IPS DF 6.9 (cell line): ENCODE measurements at regions not wholly inside any gene's neighbourhood (a gene's known extent, or its start where the extent isn't known, plus 50 kb on each side); places are given as distances from the start of the nearest gene placed in this dataset.

Experiments
- DNase-seq: peaks from one replicate; pipeline ENCODE4 v3.0.0-alpha.2; 2013; ENCODE audit warnings: low read depth, low spot score
- H3K27ac ChIP-seq: one replicate; pipeline ENCODE4 v1.5.1; 2013; ENCODE audit warnings: low read length, control low read depth
- H3K27me3 ChIP-seq: 2 replicates; pipeline ENCODE4 v1.6.1; 2013; ENCODE audit warnings: mild to moderate bottlenecking, low read length; ENCODE audit not compliant: control insufficient read depth, insufficient read depth
- H3K36me3 ChIP-seq: 2 replicates; pipeline ENCODE4 v1.6.1; 2013; ENCODE audit warnings: low read length; ENCODE audit not compliant: control insufficient read depth, insufficient read depth
- H3K4me1 ChIP-seq: 2 replicates; pipeline ENCODE4 v1.6.1; 2013; ENCODE audit warnings: low read length; ENCODE audit not compliant: control insufficient read depth, insufficient read depth
- H3K4me3 ChIP-seq: 2 replicates; pipeline ENCODE4 v1.5.1; 2013; ENCODE audit warnings: mild to moderate bottlenecking, low read length
- H3K9me3 ChIP-seq: 2 replicates; pipeline ENCODE4 v1.6.1; 2013; ENCODE audit warnings: low read length, inconsistent platforms; ENCODE audit not compliant: control insufficient read depth, insufficient read depth
- WGBS: extraction: QIAGEN DNeasy Blood & Tissue Kit; methylation state at CpG from one replicate; pipeline ENCODE4 v1.1.7; 2013; ENCODE audit warnings: mixed read lengths, missing lambda C conversion rate; ENCODE audit not compliant: insufficient read length, insufficient coverage; 5-methylcytosine and 5-hydroxymethylcytosine counted together

GRCh38 chr3:15952543-15953175, 154.9 kb upstream of the ANKRD28 start:
- H3K4me1 ChIP-seq: no peaks in the 10 kb centered on the region
- H3K27ac ChIP-seq: no peak overlapping the region
- WGBS: no CpG with 5 or more reads among the region's 2 CpGs
- H3K36me3 ChIP-seq: no peaks in the 10 kb centered on the region
- H3K27me3 ChIP-seq: no peaks in the 10 kb centered on the region
- DNase-seq: no peak
- no peak overlapping the region for H3K4me3 ChIP-seq
- no peaks in the 10 kb centered on the region for H3K9me3 ChIP-seq

DNA sequence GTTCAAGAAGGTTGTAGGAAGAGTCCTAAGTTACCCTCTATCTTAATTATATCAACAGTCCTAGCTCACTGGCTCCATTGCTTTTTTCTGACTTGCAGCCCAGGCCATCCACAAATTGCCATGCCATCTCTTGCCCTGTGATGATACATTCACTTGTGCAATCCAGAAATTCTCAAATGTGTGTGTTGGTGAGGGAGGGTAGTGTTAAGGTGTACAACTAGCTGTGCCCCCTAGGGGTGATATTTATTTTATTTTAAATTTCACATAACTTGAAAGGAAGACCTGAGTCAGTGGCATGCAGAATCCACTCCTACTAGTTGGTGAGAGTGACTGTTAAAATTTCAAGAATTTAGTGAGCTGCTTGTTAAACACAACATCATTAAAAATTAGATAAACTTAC, 156.1 kb upstream of the ANKRD28 start:
- Histone ChIP-seq H3K4me1 (no peaks in the 10 kb centered on the region), H3K27ac (no peak overlapping the region), H3K9me3 (no peaks in the 10 kb centered on the region), H3K4me3 (no peak overlapping the region), H3K27me3 (no peaks in the 10 kb centered on the region), H3K36me3 (no peaks in the 10 kb centered on the region)
- no peak for DNase-seq

DNA sequence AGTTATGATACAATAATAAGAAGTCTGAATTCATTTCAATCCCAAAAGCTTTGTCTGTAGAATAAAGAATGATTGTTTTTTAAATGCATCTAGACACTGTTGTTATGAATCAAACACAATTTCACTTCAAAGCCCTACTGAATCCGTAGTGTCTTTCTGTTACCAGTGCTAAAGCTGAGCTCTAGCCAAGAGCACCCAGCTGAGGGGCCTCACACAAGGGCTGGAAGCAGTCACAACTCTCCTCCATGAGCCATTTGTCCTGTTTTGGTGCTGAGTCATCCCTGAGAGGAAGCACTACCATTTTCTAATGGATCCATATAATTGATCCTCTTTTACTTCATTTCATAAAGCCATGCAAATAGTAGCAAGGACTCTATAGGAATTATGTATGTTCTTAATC, 158.2 kb upstream of the ANKRD28 start:
- DNase-seq: no peak
- Histone ChIP-seq H3K27ac (no peak overlapping the region), H3K27me3 (no peaks in the 10 kb centered on the region), H3K36me3 (no peaks in the 10 kb centered on the region), H3K4me3 (no peak overlapping the region), H3K9me3 (no peaks in the 10 kb centered on the region), H3K4me1 (no peaks in the 10 kb centered on the region)
- WGBS: no CpG with 5 or more reads among the region's 1 CpG

DNA sequence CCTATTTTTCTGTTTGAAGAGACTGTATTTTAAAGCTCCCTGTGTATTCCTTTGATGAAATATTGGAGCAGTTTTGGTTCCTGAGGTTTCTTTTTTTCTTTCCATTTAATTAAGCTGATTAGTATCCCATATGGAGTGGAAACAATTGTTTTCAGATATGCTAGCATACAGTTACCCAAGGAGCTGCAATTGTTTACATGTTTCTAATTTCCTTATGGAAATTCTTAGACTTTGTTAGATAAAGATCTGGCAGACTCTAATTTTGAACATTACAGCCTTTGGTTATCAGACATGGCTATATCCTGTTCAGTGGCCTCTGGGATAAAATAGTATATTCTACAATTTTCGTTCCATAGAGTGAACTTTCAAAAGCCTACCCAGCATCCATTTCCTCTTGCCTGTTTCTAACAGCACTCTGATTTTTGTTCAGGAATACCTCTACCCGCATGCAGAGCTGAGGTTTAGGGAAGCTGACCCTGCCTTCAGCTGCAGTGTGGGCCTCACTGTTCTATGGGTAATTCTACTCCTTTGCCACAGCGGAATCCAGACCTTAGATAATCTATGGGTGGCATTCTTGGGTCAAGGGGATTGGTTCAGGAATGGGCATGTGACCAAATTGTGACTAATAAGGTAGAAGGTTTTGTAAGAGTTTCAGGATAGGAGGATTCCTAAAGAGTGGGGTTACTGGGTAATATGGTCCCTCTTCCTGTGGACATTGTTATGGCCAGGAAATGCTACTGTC, 161.1 kb upstream of the ANKRD28 start:
- no CpG with 5 or more reads among the region's 3 CpGs for WGBS
- no peak for DNase-seq
- H3K27me3 ChIP-seq: no peaks in the 10 kb centered on the region
- H3K9me3 ChIP-seq: no peaks in the 10 kb centered on the region
- H3K27ac ChIP-seq: no peak overlapping the region
- no peaks in the 10 kb centered on the region for H3K36me3 ChIP-seq
- no peak overlapping the region for H3K4me3 ChIP-seq
- H3K4me1 ChIP-seq: no peaks in the 10 kb centered on the region

GRCh38 chr3:15959434-15959811, 161.6 kb upstream of the ANKRD28 start:
- H3K36me3 ChIP-seq: no peaks in the 10 kb centered on the region
- H3K9me3 ChIP-seq: no peaks in the 10 kb centered on the region
- no peak for DNase-seq
- no peaks in the 10 kb centered on the region for H3K4me1 ChIP-seq
- no CpG with 5 or more reads among the region's 2 CpGs for WGBS
- no peak overlapping the region for H3K27ac ChIP-seq
- H3K4me3 ChIP-seq: no peak overlapping the region
- H3K27me3 ChIP-seq: no peaks in the 10 kb centered on the region

DNA sequence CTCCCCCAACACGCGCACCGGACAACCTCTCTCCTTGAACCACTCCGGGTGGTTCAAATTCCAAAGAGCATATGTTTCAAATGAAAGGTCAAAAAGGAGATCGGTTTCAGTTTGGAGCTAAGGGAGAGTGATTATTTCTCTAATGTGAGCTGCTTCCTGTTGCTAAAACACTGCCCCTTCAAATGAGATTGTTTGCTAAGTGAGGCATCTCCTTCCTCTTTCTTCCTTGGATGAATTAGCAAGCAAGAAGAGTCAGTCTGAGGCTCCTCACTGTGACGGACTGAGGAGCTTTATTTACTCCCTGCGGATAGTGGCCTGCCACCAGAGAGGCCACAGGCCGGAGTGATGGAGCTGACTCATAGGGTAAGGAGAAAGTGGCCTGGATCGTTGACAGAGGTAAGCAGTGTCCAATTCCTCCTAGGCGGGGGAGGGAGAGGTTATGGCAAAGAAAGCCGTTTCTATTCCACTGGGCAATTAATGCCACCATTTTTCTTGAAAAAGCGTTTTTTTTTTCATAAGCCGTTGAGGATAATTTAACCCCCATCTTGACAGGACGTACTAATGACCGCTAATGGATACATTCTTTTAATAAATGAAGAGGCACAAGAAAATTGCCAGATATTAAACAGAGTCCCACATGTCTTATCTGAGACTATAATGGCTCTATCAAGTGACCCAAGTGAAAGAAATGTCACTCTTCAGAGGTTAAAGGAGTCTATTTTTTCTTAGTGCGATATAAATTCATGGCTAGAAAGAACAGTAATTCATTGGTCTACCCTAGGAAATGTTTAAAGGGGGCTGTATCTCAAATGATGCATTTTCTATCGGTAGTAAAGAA, 167.0 kb upstream of the ANKRD28 start:
- H3K4me1 ChIP-seq: peaks cover 2% of the 10 kb centered on the region; the same call in 1 of the 2 replicates
- H3K9me3 ChIP-seq: no peaks in the 10 kb centered on the region
- no peaks in the 10 kb centered on the region for H3K36me3 ChIP-seq
- no peak overlapping the region for H3K27ac ChIP-seq
- WGBS: no CpG with 5 or more reads among the region's 17 CpGs
- H3K4me3 ChIP-seq: no peak overlapping the region
- no peaks in the 10 kb centered on the region for H3K27me3 ChIP-seq
- DNase-seq: peak; percentile 20

DNA sequence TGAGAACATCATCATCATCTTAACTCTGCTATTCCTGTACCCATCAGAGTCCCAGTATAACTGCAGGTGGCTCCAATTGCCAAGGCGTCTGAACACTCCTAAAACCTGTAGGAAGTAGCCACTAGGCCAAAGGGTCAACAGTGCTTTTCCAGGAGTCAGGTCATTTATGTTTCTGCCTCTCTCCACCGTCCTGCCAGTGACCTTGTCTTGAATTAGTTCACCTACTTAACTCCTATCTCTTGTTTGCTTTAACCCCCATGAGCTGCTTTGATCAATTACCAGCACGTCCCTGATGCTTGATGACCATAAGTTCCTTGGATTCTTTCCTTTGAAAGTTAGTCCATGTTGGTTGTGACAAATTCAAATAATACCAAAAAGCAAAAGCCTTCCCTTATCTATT, 169.8 kb upstream of the ANKRD28 start:
- H3K27me3 ChIP-seq: no peaks in the 10 kb centered on the region
- no peak for DNase-seq
- no peaks in the 10 kb centered on the region for H3K36me3 ChIP-seq
- H3K4me1 ChIP-seq: peaks cover 2% of the 10 kb centered on the region; the same call in 1 of the 2 replicates
- no CpG with 5 or more reads among the region's 3 CpGs for WGBS
- H3K27ac ChIP-seq: no peak overlapping the region
- no peaks in the 10 kb centered on the region for H3K9me3 ChIP-seq
- no peak overlapping the region for H3K4me3 ChIP-seq

- H3K4me1 ChIP-seq: no peaks in the 10 kb centered on the region
- no peak overlapping the region for H3K4me3 ChIP-seq
- no peaks in the 10 kb centered on the region for H3K36me3 ChIP-seq
- no CpG with 5 or more reads among the region's 5 CpGs for WGBS
- H3K27ac ChIP-seq: no peak overlapping the region
- DNase-seq: no peak
- no peaks in the 10 kb centered on the region for H3K27me3 ChIP-seq
- no peaks in the 10 kb centered on the region for H3K9me3 ChIP-seq
These were observed 172.3 kb upstream of the ANKRD28 start for GRCh38 chr3:15969874-15970640.

GRCh38 chr3:15973414-15973813, 175.6 kb upstream of the ANKRD28 start:
- WGBS: no CpG with 5 or more reads among the region's 8 CpGs
- no peak overlapping the region for H3K27ac ChIP-seq

GRCh38 chr3:15973940-15974339, 176.2 kb upstream of the ANKRD28 start:
- DNase-seq: no peak
- WGBS: no CpG with 5 or more reads among the region's 1 CpG
- Histone ChIP-seq H3K4me1 (no peaks in the 10 kb centered on the region), H3K36me3 (no peaks in the 10 kb centered on the region), H3K27ac (no peak overlapping the region), H3K4me3 (no peak overlapping the region), H3K9me3 (no peaks in the 10 kb centered on the region), H3K27me3 (no peaks in the 10 kb centered on the region)

More at GRCh38 chr3:15973414-15973813, 175.6 kb upstream of the ANKRD28 start:
- Histone ChIP-seq H3K4me3 (no peak overlapping the region), H3K9me3 (no peaks in the 10 kb centered on the region), H3K27me3 (no peaks in the 10 kb centered on the region), H3K4me1 (no peaks in the 10 kb centered on the region), H3K36me3 (no peaks in the 10 kb centered on the region)
- DNase-seq: no peak
